SK-N-SH treated with all-trans-retinoic acid at 6 μM for 48 hours (cell line): ENCODE measurements at regions not wholly inside any gene's neighbourhood (a gene's known extent, or its start where the extent isn't known, plus 50 kb on each side); places are given as distances from the start of the nearest gene placed in this dataset.
"Not testable (repeated sequence)": the region's sequence is repeated elsewhere in the genome, so short reads cannot be mapped to it uniquely, and the experiment has no call there.

Source experiments
- ATAC-seq: fragments of 200-7000 bp; cut with Tn5 transposase; 3 replicates; pipeline ENCODE4 v1.9.1; 2020; ENCODE audit warnings: mild to moderate bottlenecking, moderate library complexity
- ARNTL ChIP-seq: fragments of 450-650 bp; formaldehyde crosslinking; IDR thresholded peaks from 2 replicates; pipeline ENCODE4 v1.5.0; 2020; ENCODE audit warnings: low read depth, mild to moderate bottlenecking, moderate library complexity, borderline replicate concordance
- BACH2 ChIP-seq: fragments of 250-450 bp; sonication (Bioruptor Pico); IDR thresholded peaks from 2 replicates; pipeline ENCODE4 v1.9.0; 2021; ENCODE audit warnings: mild to moderate bottlenecking, borderline replicate concordance
- CSDC2 ChIP-seq: fragments of 250-450 bp; sonication (Bioruptor Pico); IDR thresholded peaks from 2 replicates; pipeline ENCODE4 v1.5.0; 2020; ENCODE audit warnings: mild to moderate bottlenecking, moderate library complexity
- ESRRG ChIP-seq: fragments of 250-450 bp; sonication (Bioruptor Pico); IDR thresholded peaks from 2 replicates; pipeline ENCODE4 v1.6.1; 2021; ENCODE audit warnings: mild to moderate bottlenecking
- ISL1 ChIP-seq: fragments of 250-450 bp; sonication (Bioruptor Pico); IDR thresholded peaks from 2 replicates; pipeline ENCODE4 v2.1.2; 2022; ENCODE audit warnings: mild to moderate bottlenecking, moderate library complexity
- OSR1 ChIP-seq: fragments of 250-450 bp; sonication (Bioruptor Pico); IDR thresholded peaks from 2 replicates; pipeline ENCODE4 v1.8.0; 2022; ENCODE audit warnings: moderate library complexity, mild to moderate bottlenecking, inconsistent platforms
- PPARA ChIP-seq: fragments of 250-450 bp; sonication (Bioruptor Pico); IDR thresholded peaks from 2 replicates; pipeline ENCODE4 v1.5.0; 2020; ENCODE audit warnings: mild to moderate bottlenecking, borderline replicate concordance
- RARB ChIP-seq: fragments of 250-450 bp; sonication (Bioruptor Pico); IDR thresholded peaks from 2 replicates; pipeline ENCODE4 v1.8.0; 2021; ENCODE audit warnings: mild to moderate bottlenecking, moderate library complexity
- SNAI2 ChIP-seq: fragments of 250-450 bp; sonication (Bioruptor Pico); IDR thresholded peaks from 2 replicates; pipeline ENCODE4 v1.5.0; 2020; ENCODE audit warnings: mild to moderate bottlenecking, moderate library complexity
- TCF4 ChIP-seq: fragments of 250-450 bp; sonication (Bioruptor Pico); IDR thresholded peaks from 2 replicates; pipeline ENCODE4 v1.8.0; 2021; ENCODE audit warnings: mild to moderate bottlenecking, moderate library complexity, borderline replicate concordance
- TOX ChIP-seq: fragments of 250-450 bp; sonication (Bioruptor Pico); IDR thresholded peaks from 2 replicates; pipeline ENCODE4 v1.8.0; 2021; ENCODE audit warnings: mild to moderate bottlenecking, moderate library complexity, borderline replicate concordance
- ZC3H10 ChIP-seq: fragments of 250-450 bp; sonication (Bioruptor Pico); IDR thresholded peaks from 2 replicates; pipeline ENCODE4 v1.5.1; 2021; ENCODE audit warnings: mild to moderate bottlenecking, moderate library complexity
- ZFP3 ChIP-seq: fragments of 250-450 bp; sonication (Bioruptor Pico); IDR thresholded peaks from 2 replicates; pipeline ENCODE4 v1.5.0; 2020; ENCODE audit warnings: mild to moderate bottlenecking, moderate library complexity
- ZFP30 ChIP-seq: fragments of 450-650 bp; formaldehyde crosslinking; IDR thresholded peaks from 2 replicates; pipeline ENCODE4 v1.5.0; 2022; ENCODE audit warnings: mild to moderate bottlenecking, moderate library complexity
- ZNF565 ChIP-seq: fragments of 450-650 bp; formaldehyde crosslinking; conservative IDR thresholded peaks from 2 replicates; pipeline ENCODE4 v1.5.0; 2020; ENCODE audit warnings: low read depth, mild to moderate bottlenecking, moderate library complexity
- ZNF70 ChIP-seq: fragments of 450-650 bp; formaldehyde crosslinking; IDR thresholded peaks from 2 replicates; pipeline ENCODE4 v1.5.0; 2020; ENCODE audit warnings: mild to moderate bottlenecking, moderate library complexity
- ZNF8 ChIP-seq: fragments of 450-650 bp; formaldehyde crosslinking; IDR thresholded peaks from 2 replicates; pipeline ENCODE4 v1.5.0; 2020; ENCODE audit warnings: mild to moderate bottlenecking, moderate library complexity
- TF ChIP-seq, protein P1 (sequence below): fragments of 250-450 bp; sonication (Bioruptor Pico); IDR thresholded peaks from 2 replicates; pipeline ENCODE4 v1.5.1; 2020; ENCODE audit warnings: low read depth, mild to moderate bottlenecking, moderate library complexity
- TF ChIP-seq, protein P2 (sequence below): fragments of 250-450 bp; sonication (Bioruptor Pico); IDR thresholded peaks from 2 replicates; pipeline ENCODE4 v1.8.0; 2021; ENCODE audit warnings: low read depth, mild to moderate bottlenecking, moderate library complexity, borderline replicate concordance
- TF ChIP-seq, protein P3 (sequence below): fragments of 250-450 bp; sonication (Bioruptor Pico); IDR thresholded peaks from 2 replicates; pipeline ENCODE4 v1.5.1; 2021; ENCODE audit warnings: mild to moderate bottlenecking, moderate library complexity
- TF ChIP-seq, protein P4 (sequence below): fragments of 250-450 bp; sonication (Bioruptor Pico); IDR thresholded peaks from 2 replicates; pipeline ENCODE4 v1.5.0; 2020; ENCODE audit warnings: mild to moderate bottlenecking, moderate library complexity

DNA sequence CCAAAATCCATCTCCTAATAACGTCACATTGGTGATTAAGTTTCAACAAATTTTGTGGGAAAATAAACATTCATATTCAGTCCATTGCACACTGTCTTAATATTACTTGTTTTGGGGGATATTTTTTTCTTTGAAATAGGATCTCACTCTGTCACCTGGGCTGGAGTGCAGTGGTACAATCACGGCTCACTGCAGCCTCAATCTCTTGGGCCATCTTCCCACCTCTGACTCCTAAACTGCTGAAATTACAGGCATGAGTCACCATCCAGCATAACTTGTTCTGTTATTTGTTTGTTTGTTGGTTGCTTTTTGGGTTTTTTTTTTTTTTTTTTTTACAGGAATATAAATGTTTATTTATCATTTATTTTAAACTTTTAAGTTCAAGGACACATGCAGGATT is 556.1 kb upstream of the SLITRK6 start:
- TF ChIP-seq ZNF8 (CRISPR knock-in tag): no peak
- no peak for TF ChIP-seq ARNTL (CRISPR knock-in tag)
- no peak for TF ChIP-seq ZFP30 (CRISPR knock-in tag)
- TF ChIP-seq OSR1: no peak
- TF ChIP-seq ZFP3: no peak
- TF ChIP-seq TOX (CRISPR knock-in tag): no peak
- no peak for TF ChIP-seq RARB (CRISPR knock-in tag)
- no peak for TF ChIP-seq ZNF70
- no peak for TF ChIP-seq SNAI2 (CRISPR knock-in tag)
- TF ChIP-seq CSDC2 (CRISPR knock-in tag): no peak
- no peak for TF ChIP-seq ESRRG (CRISPR knock-in tag)
- TF ChIP-seq BACH2 (CRISPR knock-in tag): no peak
- TF ChIP-seq, all 23 proteins: peak for 0
- no peak for ATAC-seq

DNA sequence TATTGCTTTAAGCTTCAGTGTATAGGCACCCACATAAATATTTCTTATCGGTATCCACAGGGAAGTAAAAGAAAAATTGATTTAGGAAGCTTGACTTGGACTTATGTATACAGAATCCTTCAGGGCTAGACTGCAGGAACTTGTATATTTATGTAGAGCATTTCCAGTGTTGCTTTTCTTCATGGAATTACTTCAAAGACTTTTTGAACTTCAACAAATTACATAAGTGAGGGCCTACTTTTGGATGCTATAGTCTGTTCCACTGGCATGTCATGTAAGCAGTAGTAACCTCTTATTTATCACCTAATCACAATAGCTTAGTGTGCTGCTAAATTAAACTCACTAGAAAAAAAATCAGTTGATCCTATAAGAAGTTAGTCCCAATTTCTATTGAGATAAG is 557.9 kb upstream of the SLITRK6 start:
- no peak for TF ChIP-seq ZNF565
- TF ChIP-seq, protein P1, sequence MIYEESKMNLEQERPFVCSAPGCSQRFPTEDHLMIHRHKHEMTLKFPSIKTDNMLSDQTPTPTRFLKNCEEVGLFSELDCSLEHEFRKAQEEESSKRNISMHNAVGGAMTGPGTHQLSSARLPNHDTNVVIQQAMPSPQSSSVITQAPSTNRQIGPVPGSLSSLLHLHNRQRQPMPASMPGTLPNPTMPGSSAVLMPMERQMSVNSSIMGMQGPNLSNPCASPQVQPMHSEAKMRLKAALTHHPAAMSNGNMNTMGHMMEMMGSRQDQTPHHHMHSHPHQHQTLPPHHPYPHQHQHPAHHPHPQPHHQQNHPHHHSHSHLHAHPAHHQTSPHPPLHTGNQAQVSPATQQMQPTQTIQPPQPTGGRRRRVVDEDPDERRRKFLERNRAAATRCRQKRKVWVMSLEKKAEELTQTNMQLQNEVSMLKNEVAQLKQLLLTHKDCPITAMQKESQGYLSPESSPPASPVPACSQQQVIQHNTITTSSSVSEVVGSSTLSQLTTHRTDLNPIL: no peak
- no peak for ATAC-seq

DNA sequence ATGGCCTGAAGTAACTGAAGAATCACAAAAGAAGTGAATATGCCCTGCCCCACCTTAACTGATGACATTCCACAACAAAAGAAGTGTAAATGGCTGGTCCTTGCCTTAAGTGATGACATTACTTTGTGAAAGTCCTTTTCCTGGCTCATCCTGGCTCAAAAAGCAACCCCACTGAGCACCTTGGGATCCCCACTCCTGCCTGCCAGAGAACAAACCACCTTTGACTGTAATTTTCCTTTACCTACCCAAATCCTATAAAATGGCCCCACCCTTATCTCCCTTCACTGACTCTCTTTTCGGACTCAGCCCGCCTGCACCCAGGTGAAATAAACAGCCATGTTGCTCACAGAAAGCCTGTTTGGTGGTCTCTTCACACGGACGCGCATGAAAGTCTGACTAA is 564.5 kb upstream of the SLITRK6 start:
- not testable (repeated sequence) for ATAC-seq

DNA sequence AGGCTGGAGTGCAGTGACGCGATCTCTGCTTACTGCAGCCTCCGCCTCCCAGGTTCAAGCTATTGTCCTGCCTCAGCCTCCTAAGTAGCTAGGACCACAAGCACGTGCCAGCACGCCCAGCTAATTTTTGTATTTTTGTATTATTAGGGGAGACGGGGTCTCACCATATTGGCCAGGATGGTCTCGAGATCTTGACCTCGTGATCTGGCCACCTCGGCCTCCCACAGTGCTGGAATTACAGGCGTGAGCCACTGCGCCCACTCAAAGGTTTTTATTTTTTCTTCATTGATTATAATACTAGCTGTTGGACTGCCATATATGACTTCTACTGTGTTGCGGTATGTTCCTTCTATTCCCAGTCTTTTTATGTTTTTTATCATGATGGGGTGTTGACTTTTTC is 569.7 kb upstream of the SLITRK6 start:
- ATAC-seq: no peak
- TF ChIP-seq ESRRG (CRISPR knock-in tag) (no peak), ZNF565 (no peak), TCF4 (CRISPR knock-in tag) (no peak), BACH2 (CRISPR knock-in tag) (no peak), ZNF70 (no peak), ZFP30 (CRISPR knock-in tag) (no peak), TOX (CRISPR knock-in tag) (no peak), SNAI2 (CRISPR knock-in tag) (no peak), OSR1 (no peak), PPARA (CRISPR knock-in tag) (no peak), RARB (CRISPR knock-in tag) (no peak)

DNA sequence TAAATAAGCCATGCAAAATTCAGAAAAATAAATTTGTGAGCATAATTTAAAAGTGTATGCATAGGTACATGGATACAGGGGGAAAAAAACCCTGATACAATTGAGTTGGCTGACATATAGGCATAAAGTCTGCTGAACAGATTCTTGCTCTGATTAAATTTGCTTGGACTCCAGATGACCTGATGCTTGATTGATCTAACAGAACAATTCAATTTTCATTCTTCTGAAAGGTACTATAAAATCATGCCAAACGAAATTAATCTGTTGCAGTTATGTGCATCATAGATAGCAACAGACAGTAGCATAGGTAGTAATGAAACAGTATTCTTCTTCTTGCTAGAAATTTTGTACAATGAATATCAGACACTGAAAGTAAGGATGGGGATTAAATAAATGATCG is 578.2 kb upstream of the SLITRK6 start:
- TF ChIP-seq ZNF70 (no peak), ZNF565 (no peak), ZC3H10 (CRISPR knock-in tag) (no peak), OSR1 (no peak), PPARA (CRISPR knock-in tag) (no peak), ESRRG (CRISPR knock-in tag) (no peak), ZNF8 (CRISPR knock-in tag) (no peak), ARNTL (CRISPR knock-in tag) (no peak), TOX (CRISPR knock-in tag) (no peak), TCF4 (CRISPR knock-in tag) (no peak), SNAI2 (CRISPR knock-in tag) (no peak), ZFP3 (no peak), ISL1 (CRISPR knock-in tag) (no peak), RARB (CRISPR knock-in tag) (no peak)
- TF ChIP-seq, protein P1: no peak
- TF ChIP-seq, protein P2, sequence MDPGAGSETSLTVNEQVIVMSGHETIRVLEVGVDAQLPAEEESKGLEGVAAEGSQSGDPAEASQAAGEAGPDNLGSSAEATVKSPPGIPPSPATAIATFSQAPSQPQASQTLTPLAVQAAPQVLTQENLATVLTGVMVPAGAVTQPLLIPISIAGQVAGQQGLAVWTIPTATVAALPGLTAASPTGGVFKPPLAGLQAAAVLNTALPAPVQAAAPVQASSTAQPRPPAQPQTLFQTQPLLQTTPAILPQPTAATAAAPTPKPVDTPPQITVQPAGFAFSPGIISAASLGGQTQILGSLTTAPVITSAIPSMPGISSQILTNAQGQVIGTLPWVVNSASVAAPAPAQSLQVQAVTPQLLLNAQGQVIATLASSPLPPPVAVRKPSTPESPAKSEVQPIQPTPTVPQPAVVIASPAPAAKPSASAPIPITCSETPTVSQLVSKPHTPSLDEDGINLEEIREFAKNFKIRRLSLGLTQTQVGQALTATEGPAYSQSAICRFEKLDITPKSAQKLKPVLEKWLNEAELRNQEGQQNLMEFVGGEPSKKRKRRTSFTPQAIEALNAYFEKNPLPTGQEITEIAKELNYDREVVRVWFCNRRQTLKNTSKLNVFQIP (CRISPR knock-in tag): no peak
- TF ChIP-seq, protein P3, sequence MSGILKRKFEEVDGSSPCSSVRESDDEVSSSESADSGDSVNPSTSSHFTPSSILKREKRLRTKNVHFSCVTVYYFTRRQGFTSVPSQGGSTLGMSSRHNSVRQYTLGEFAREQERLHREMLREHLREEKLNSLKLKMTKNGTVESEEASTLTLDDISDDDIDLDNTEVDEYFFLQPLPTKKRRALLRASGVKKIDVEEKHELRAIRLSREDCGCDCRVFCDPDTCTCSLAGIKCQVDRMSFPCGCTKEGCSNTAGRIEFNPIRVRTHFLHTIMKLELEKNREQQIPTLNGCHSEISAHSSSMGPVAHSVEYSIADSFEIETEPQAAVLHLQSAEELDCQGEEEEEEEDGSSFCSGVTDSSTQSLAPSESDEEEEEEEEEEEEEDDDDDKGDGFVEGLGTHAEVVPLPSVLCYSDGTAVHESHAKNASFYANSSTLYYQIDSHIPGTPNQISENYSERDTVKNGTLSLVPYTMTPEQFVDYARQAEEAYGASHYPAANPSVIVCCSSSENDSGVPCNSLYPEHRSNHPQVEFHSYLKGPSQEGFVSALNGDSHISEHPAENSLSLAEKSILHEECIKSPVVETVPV (CRISPR knock-in tag): no peak
- TF ChIP-seq, protein P4, sequence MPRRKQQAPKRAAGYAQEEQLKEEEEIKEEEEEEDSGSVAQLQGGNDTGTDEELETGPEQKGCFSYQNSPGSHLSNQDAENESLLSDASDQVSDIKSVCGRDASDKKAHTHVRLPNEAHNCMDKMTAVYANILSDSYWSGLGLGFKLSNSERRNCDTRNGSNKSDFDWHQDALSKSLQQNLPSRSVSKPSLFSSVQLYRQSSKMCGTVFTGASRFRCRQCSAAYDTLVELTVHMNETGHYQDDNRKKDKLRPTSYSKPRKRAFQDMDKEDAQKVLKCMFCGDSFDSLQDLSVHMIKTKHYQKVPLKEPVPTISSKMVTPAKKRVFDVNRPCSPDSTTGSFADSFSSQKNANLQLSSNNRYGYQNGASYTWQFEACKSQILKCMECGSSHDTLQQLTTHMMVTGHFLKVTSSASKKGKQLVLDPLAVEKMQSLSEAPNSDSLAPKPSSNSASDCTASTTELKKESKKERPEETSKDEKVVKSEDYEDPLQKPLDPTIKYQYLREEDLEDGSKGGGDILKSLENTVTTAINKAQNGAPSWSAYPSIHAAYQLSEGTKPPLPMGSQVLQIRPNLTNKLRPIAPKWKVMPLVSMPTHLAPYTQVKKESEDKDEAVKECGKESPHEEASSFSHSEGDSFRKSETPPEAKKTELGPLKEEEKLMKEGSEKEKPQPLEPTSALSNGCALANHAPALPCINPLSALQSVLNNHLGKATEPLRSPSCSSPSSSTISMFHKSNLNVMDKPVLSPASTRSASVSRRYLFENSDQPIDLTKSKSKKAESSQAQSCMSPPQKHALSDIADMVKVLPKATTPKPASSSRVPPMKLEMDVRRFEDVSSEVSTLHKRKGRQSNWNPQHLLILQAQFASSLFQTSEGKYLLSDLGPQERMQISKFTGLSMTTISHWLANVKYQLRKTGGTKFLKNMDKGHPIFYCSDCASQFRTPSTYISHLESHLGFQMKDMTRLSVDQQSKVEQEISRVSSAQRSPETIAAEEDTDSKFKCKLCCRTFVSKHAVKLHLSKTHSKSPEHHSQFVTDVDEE: no peak
- no peak for ATAC-seq
